A549 (cell line): ENCODE measurements at regions not wholly inside any gene's neighbourhood (a gene's known extent, or its start where the extent isn't known, plus 50 kb on each side); places are given as distances from the start of the nearest gene placed in this dataset.

Experiments used
- ATAC-seq, 2 experiments: fragments of 200-7000 bp in 1 of 2; fragments of >200 bp in 1 of 2; cut with Nextera tagmentation in 1 of 2; cut with Tn5 transposase in 1 of 2; 3 replicates each; pipeline versions ENCODE4 v1.8.0 to v1.9.1; 2018 to 2020; ENCODE audit warnings: mild to moderate bottlenecking in 1 of 2, moderate library complexity in 1 of 2
- CTCF ChIA-PET: fragments of 300-600 bp; sonication (Branson Sonifier 250); formaldehyde crosslinking; extraction: SDS; loops from one replicate; lab custom pipeline; 2021; ENCODE audit warnings: antibody characterized with exemption, inconsistent platforms; lab: Yijun Ruan, JAX
- POLR2A ChIA-PET: fragments of 350-600 bp; formaldehyde crosslinking; extraction: SDS; loops from one replicate; lab custom pipeline; 2021; ENCODE audit warnings: antibody characterized with exemption, inconsistent platforms; lab: Yijun Ruan, JAX
- DNase-seq, 2 experiments: peaks; one replicate each; pipeline versions ENCODE4 v3.0.0 to v3.0.0-alpha.2; 2011 to 2016; ENCODE audit warnings: low read depth in 1 of 2, low spot score in 1 of 2
- FAIRE-seq: peaks from 2 replicates; lab custom pipeline; 2011; peaks lifted over from hg19 to GRCh38; lab: Jason Lieb, UNC
- H3K27ac ChIP-seq, 2 experiments: fragments of >200 bp; sonication (Bioruptor Twin); formaldehyde crosslinking; 3 replicates each; pipeline ENCODE4 v1.5.1; 2016 to 2017
- H3K4me1 ChIP-seq: fragments of >200 bp; sonication (Bioruptor Twin); formaldehyde crosslinking; 3 replicates; pipeline ENCODE4 v1.6.1; 2016
- H3K4me2 ChIP-seq: fragments of >200 bp; sonication (Bioruptor Twin); formaldehyde crosslinking; 3 replicates; pipeline ENCODE4 v1.6.1; 2016
- H3K4me3 ChIP-seq: fragments of >200 bp; sonication (Bioruptor Twin); formaldehyde crosslinking; 3 replicates; pipeline ENCODE4 v1.5.1; 2016
- H3K9me3 ChIP-seq: fragments of >200 bp; sonication (Bioruptor Twin); formaldehyde crosslinking; 3 replicates; pipeline ENCODE4 v1.6.1; 2016
- CBX8 ChIP-seq: fragments of 200-600 bp; sonication (generic); IDR thresholded peaks from 2 replicates; pipeline ENCODE4 v1.6.1; 2016
- CHD2 ChIP-seq: fragments of 150-350 bp; IDR thresholded peaks from 2 replicates; pipeline ENCODE4 v1.6.1; 2014; ENCODE audit warnings: low read length; ENCODE audit not compliant: partially characterized antibody
- EHF ChIP-seq: fragments of 250-450 bp; sonication (Bioruptor Pico); IDR thresholded peaks from 2 replicates; pipeline ENCODE4 v1.5.0; 2020; ENCODE audit warnings: mild to moderate bottlenecking
- ESRRA ChIP-seq: fragments of 150-350 bp; IDR thresholded peaks from 2 replicates; pipeline ENCODE4 v1.6.1; 2014; ENCODE audit warnings: mild to moderate bottlenecking, low read length, borderline replicate concordance
- FOSL2 ChIP-seq, 2 experiments: fragments of 450-650 bp in 1 of 2; fragments of >200 bp in 1 of 2; sonication (Bioruptor Twin) in 1 of 2; formaldehyde crosslinking; IDR thresholded peaks; 2 replicates each; pipeline versions ENCODE4 v1.5.0 to v1.6.1; 2016 to 2020; ENCODE audit warnings: mild to moderate bottlenecking in 1 of 2, moderate library complexity in 1 of 2
- HEYL ChIP-seq: fragments of 250-450 bp; sonication (Bioruptor Pico); IDR thresholded peaks from 2 replicates; pipeline ENCODE4 v1.8.0; 2021; ENCODE audit warnings: mild to moderate bottlenecking, moderate library complexity
- HOXB13 ChIP-seq: fragments of 250-450 bp; sonication (Bioruptor Pico); IDR thresholded peaks from 2 replicates; pipeline ENCODE4 v1.5.0; 2020; ENCODE audit warnings: low read depth, mild to moderate bottlenecking, moderate library complexity
- HOXB5 ChIP-seq: fragments of 250-450 bp; sonication (Bioruptor Pico); IDR thresholded peaks from 2 replicates; pipeline ENCODE4 v1.5.0; 2020; ENCODE audit warnings: mild to moderate bottlenecking, moderate library complexity
- JUN ChIP-seq, 2 experiments: fragments of >200 bp; sonication (Bioruptor Twin); formaldehyde crosslinking; IDR thresholded peaks; 2 replicates in 1 of 2; 3 replicates in 1 of 2; pipeline ENCODE4 v1.6.1; 2016 to 2017
- JUNB ChIP-seq: fragments of >200 bp; sonication (Bioruptor Twin); formaldehyde crosslinking; IDR thresholded peaks from 2 replicates; pipeline ENCODE4 v1.6.1; 2016
- KDM1A ChIP-seq: fragments of 200-600 bp; sonication (generic); IDR thresholded peaks from 2 replicates; pipeline ENCODE4 v1.6.1; 2016; ENCODE audit warnings: low read depth, mild to moderate bottlenecking
- KDM5A ChIP-seq: fragments of 200-600 bp; sonication (generic); IDR thresholded peaks from 2 replicates; pipeline ENCODE4 v1.6.1; 2016; ENCODE audit warnings: antibody characterized with exemption, mild to moderate bottlenecking
- MAZ ChIP-seq: fragments of 150-350 bp; IDR thresholded peaks from 2 replicates; pipeline ENCODE4 v1.6.1; 2014; ENCODE audit warnings: antibody characterized with exemption, low read depth, low read length, borderline replicate concordance
- MYC ChIP-seq: IDR thresholded peaks from 2 replicates; pipeline ENCODE4 v1.6.1; 2012; ENCODE audit warnings: mild to moderate bottlenecking, inconsistent platforms, low read length, improper control_type of control experiment, borderline replicate concordance
- NFE2L2 ChIP-seq: fragments of 150-350 bp; conservative IDR thresholded peaks from 2 replicates; pipeline ENCODE4 v1.6.1; 2014; ENCODE audit warnings: low read length
- NR3C1 ChIP-seq: fragments of >200 bp; sonication (Bioruptor Twin); formaldehyde crosslinking; IDR thresholded peaks from 3 replicates; pipeline ENCODE4 v1.6.1; 2017
- PHF8 ChIP-seq: fragments of 200-600 bp; sonication (generic); IDR thresholded peaks from 2 replicates; pipeline ENCODE4 v1.6.1; 2016; ENCODE audit warnings: low read depth, mild to moderate bottlenecking, antibody characterized with exemption, moderate library complexity, borderline replicate concordance
- POLR2A ChIP-seq: IDR thresholded peaks from 2 replicates; pipeline ENCODE4 v1.6.1; 2012; ENCODE audit warnings: mild to moderate bottlenecking, low read length
- RAD21 ChIP-seq, 2 experiments: fragments of >200 bp in 1 of 2; sonication (Bioruptor Twin) in 1 of 2; formaldehyde crosslinking in 1 of 2; IDR thresholded peaks in 1 of 2; conservative IDR thresholded peaks in 1 of 2; 2 replicates in 1 of 2; 3 replicates in 1 of 2; pipeline ENCODE4 v1.6.1; 2012 to 2018; ENCODE audit warnings: inconsistent platforms in 1 of 2
- RCOR1 ChIP-seq: fragments of 150-350 bp; IDR thresholded peaks from 2 replicates; pipeline ENCODE4 v1.6.1; 2014; ENCODE audit warnings: antibody characterized with exemption, low read length, low read depth
- SMC3 ChIP-seq: fragments of >200 bp; sonication (Bioruptor Twin); formaldehyde crosslinking; IDR thresholded peaks from 3 replicates; pipeline ENCODE4 v1.6.1; 2018; ENCODE audit warnings: inconsistent platforms
- TFCP2L1 ChIP-seq: fragments of 250-450 bp; sonication (Bioruptor Pico); IDR thresholded peaks from 2 replicates; pipeline ENCODE4 v1.5.0; 2021; ENCODE audit warnings: mild to moderate bottlenecking
- TP53 ChIP-seq: fragments of 250-450 bp; sonication (Bioruptor Pico); IDR thresholded peaks from 2 replicates; pipeline ENCODE4 v1.5.0; 2021; ENCODE audit warnings: mild to moderate bottlenecking, moderate library complexity
- USF2 ChIP-seq: fragments of 450-650 bp; IDR thresholded peaks from 2 replicates; pipeline ENCODE4 v1.6.1; 2014; ENCODE audit warnings: antibody characterized with exemption
- ZC3H11A ChIP-seq: fragments of 450-650 bp; IDR thresholded peaks from 2 replicates; pipeline ENCODE4 v1.6.1; 2014; ENCODE audit warnings: antibody characterized with exemption, mild to moderate bottlenecking
- ZFP36 ChIP-seq: fragments of 450-650 bp; IDR thresholded peaks from 2 replicates; pipeline ENCODE4 v1.6.1; 2014; ENCODE audit warnings: borderline replicate concordance; ENCODE audit not compliant: partially characterized antibody
- ZSCAN20 ChIP-seq: fragments of 250-450 bp; sonication (Bioruptor Pico); IDR thresholded peaks from 2 replicates; pipeline ENCODE4 v1.8.0; 2022; ENCODE audit warnings: mild to moderate bottlenecking, moderate library complexity
- WGBS: methylation state at CpG from one replicate; pipeline ENCODE4 v1.1.6; 2017; ENCODE audit errors: missing lambda C conversion rate; 5-methylcytosine and 5-hydroxymethylcytosine counted together
- TF ChIP-seq, protein P1 (sequence below): IDR thresholded peaks from 2 replicates; pipeline ENCODE4 v1.6.1; 2012; ENCODE audit warnings: low read depth, borderline replicate concordance
- TF ChIP-seq, protein P2 (sequence below): fragments of >200 bp; sonication (Bioruptor Twin); formaldehyde crosslinking; IDR thresholded peaks from 3 replicates; pipeline ENCODE4 v1.5.1; 2016

- no peak for FAIRE-seq
- no peak for ATAC-seq
- CTCF ChIA-PET = interaction anchor here (0.7 to 6.0 kb wide), 7 partner anchors 25 to 124 kb away, joined by 3 to 31 read pairs (median 3); partner anchors contain the start of gene CDKN2AIPNL
These were observed 51.1 kb upstream of the CDKN2AIPNL start for GRCh38 chr5:134462761-134463160.

GRCh38 chr5:134462047-134462575 lies 50.4 kb upstream of the CDKN2AIPNL start:
- Histone ChIP-seq H3K9me3 (no peaks in the 10 kb centered on the region), H3K4me1 (peaks cover 19% of the 10 kb centered on the region), H3K27ac (0 out of 6 replicates have a peak overlapping the region, but pooled peaks of 1 of the 2 experiments have one; percentile 20), H3K4me2 (no peak overlapping the region), H3K4me3 (no peak overlapping the region)
- ATAC-seq = no peak
- no peak for FAIRE-seq
- WGBS = 94% methylated on average over 2 of the region's 2 CpGs
- TF ChIP-seq NR3C1 = no peak
- TF ChIP-seq KDM1A = no peak
- no peak for TF ChIP-seq NFE2L2
- TF ChIP-seq HOXB5 (CRISPR knock-in tag) = no peak
- TF ChIP-seq RCOR1 = no peak
- TF ChIP-seq JUNB = no peak
- TF ChIP-seq ZC3H11A = no peak
- TF ChIP-seq SMC3 = no peak
- TF ChIP-seq HOXB13 (CRISPR knock-in tag) = no peak
- TF ChIP-seq ZFP36 = no peak
- no peak for TF ChIP-seq JUN (IDR thresholded peaks at IDR 0.05)
- TF ChIP-seq USF2 = no peak
- POLR2A ChIA-PET = interaction anchor here (1.0 kb wide), 1 partner anchor 50 kb away, joined by 3 read pairs; the partner anchor contains the start of gene CDKN2AIPNL
- CTCF ChIA-PET = interaction anchor here (0.6 to 6.0 kb wide), 9 partner anchors 24 to 125 kb away, joined by 3 to 31 read pairs (median 3); partner anchors contain the start of gene CDKN2AIPNL
- DNase-seq = no peak

More at GRCh38 chr5:134462761-134463160, 51.1 kb upstream of the CDKN2AIPNL start:
- POLR2A ChIA-PET = interaction anchor here (1.0 kb wide), 1 partner anchor 51 kb away, joined by 3 read pairs; the partner anchor contains the start of gene CDKN2AIPNL
- TF ChIP-seq MAZ (no peak), EHF (CRISPR knock-in tag) (no peak), TP53 (no peak), RAD21 (conservative IDR thresholded peaks at IDR 0.05 in 1 of 2, IDR thresholded peaks at IDR 0.05 in 1 of 2) (no peak), HEYL (no peak), FOSL2 (IDR thresholded peaks at IDR 0.05) (no peak), FOSL2 (CRISPR knock-in tag; IDR thresholded peaks at IDR 0.05) (no peak), HOXB5 (CRISPR knock-in tag) (no peak), PHF8 (no peak), TFCP2L1 (CRISPR knock-in tag) (no peak), POLR2A (no peak), KDM5A (no peak), MYC (no peak), ZSCAN20 (CRISPR knock-in tag) (no peak), CBX8 (no peak), CHD2 (no peak), ESRRA (no peak), JUN (IDR thresholded peaks at IDR 0.05) (no peak)
- TF ChIP-seq, protein P1, sequence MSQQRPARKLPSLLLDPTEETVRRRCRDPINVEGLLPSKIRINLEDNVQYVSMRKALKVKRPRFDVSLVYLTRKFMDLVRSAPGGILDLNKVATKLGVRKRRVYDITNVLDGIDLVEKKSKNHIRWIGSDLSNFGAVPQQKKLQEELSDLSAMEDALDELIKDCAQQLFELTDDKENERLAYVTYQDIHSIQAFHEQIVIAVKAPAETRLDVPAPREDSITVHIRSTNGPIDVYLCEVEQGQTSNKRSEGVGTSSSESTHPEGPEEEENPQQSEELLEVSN = no peak
- TF ChIP-seq, protein P2, sequence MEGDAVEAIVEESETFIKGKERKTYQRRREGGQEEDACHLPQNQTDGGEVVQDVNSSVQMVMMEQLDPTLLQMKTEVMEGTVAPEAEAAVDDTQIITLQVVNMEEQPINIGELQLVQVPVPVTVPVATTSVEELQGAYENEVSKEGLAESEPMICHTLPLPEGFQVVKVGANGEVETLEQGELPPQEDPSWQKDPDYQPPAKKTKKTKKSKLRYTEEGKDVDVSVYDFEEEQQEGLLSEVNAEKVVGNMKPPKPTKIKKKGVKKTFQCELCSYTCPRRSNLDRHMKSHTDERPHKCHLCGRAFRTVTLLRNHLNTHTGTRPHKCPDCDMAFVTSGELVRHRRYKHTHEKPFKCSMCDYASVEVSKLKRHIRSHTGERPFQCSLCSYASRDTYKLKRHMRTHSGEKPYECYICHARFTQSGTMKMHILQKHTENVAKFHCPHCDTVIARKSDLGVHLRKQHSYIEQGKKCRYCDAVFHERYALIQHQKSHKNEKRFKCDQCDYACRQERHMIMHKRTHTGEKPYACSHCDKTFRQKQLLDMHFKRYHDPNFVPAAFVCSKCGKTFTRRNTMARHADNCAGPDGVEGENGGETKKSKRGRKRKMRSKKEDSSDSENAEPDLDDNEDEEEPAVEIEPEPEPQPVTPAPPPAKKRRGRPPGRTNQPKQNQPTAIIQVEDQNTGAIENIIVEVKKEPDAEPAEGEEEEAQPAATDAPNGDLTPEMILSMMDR = no peak
- TF ChIP-seq, all 56 proteins: peak for 0
- no peak overlapping the region; a peak in 1 of 6 replicates for H3K27ac ChIP-seq
- WGBS = 83% methylated on average over 6 of the region's 6 CpGs
- H3K4me3 ChIP-seq = no peak overlapping the region
- no peaks in the 10 kb centered on the region for H3K9me3 ChIP-seq
- H3K4me1 ChIP-seq = peaks cover 26% of the 10 kb centered on the region
- no peak overlapping the region for H3K4me2 ChIP-seq
- no peak for DNase-seq
